Neuronal stem cell (in vitro differentiated cells): ENCODE measurements at regions not wholly inside any gene's neighbourhood (a gene's known extent, or its start where the extent isn't known, plus 50 kb on each side); places are given as distances from the start of the nearest gene placed in this dataset.

Experiments
- DNase-seq: peaks from one replicate; pipeline ENCODE4 v3.0.0-alpha.2; 2013; ENCODE audit warnings: low spot score
- H2AFZ ChIP-seq: one replicate; pipeline ENCODE4 v1.6.1; 2013; ENCODE audit warnings: mild to moderate bottlenecking, low read length, inconsistent platforms
- H2AK5ac ChIP-seq: 2 replicates; pipeline ENCODE4 v1.6.1; 2013; ENCODE audit warnings: low read depth, mild to moderate bottlenecking, inconsistent platforms, low read length, moderate library complexity, mixed read lengths
- H2BK120ac ChIP-seq: 2 replicates; pipeline ENCODE4 v1.6.1; 2013; ENCODE audit warnings: low read depth, mild to moderate bottlenecking, inconsistent platforms, low read length, moderate library complexity, mixed read lengths
- H2BK12ac ChIP-seq: one replicate; pipeline ENCODE4 v1.6.1; 2013; ENCODE audit warnings: low read length, inconsistent platforms
- H2BK15ac ChIP-seq: 2 replicates; pipeline ENCODE4 v1.6.1; 2013; ENCODE audit warnings: mild to moderate bottlenecking, low read length, inconsistent platforms, mixed read lengths
- H2BK5ac ChIP-seq: one replicate; pipeline ENCODE4 v1.6.1; 2013; ENCODE audit warnings: inconsistent platforms, mild to moderate bottlenecking, low read length, moderate library complexity
- H3K14ac ChIP-seq: one replicate; pipeline ENCODE4 v1.6.1; 2013; ENCODE audit warnings: low read length, inconsistent platforms
- H3K18ac ChIP-seq: 2 replicates; pipeline ENCODE4 v1.6.1; 2013; ENCODE audit warnings: low read length, inconsistent platforms
- H3K23ac ChIP-seq: 2 replicates; pipeline ENCODE4 v1.6.1; 2013; ENCODE audit warnings: low read depth, mild to moderate bottlenecking, mixed read lengths, low read length, inconsistent platforms; ENCODE audit not compliant: poor library complexity
- H3K27ac ChIP-seq: replicated peaks from 3 replicates; pipeline ENCODE4 v1.5.1; 2013; ENCODE audit warnings: low read length, inconsistent platforms
- H3K27me3 ChIP-seq, 3 experiments: 2 replicates each; pipeline ENCODE4 v1.6.1; 2013; ENCODE audit warnings: low read length in 3 of 3, mild to moderate bottlenecking in 2 of 3, inconsistent platforms in 1 of 3, low read depth in 1 of 3, mixed read lengths in 1 of 3, moderate library complexity in 1 of 3; ENCODE audit not compliant: control insufficient read depth in 3 of 3, insufficient read depth in 3 of 3
- H3K36me3 ChIP-seq, 2 donors: replicated peaks in 1 of 2; 2 replicates each; pipeline ENCODE4 v1.6.1; 2013; ENCODE audit warnings: low read length in 2 of 2; ENCODE audit not compliant: control insufficient read depth in 2 of 2, insufficient read depth in 2 of 2
- H3K4ac ChIP-seq: 2 replicates; pipeline ENCODE4 v1.6.1; 2013; ENCODE audit warnings: inconsistent platforms, mild to moderate bottlenecking, low read length, moderate library complexity
- H3K4me1 ChIP-seq, 2 donors: 1 replicate in 1 of 2; 2 replicates in 1 of 2; pipeline ENCODE4 v1.6.1; 2013; ENCODE audit warnings: low read length in 2 of 2, low read depth in 1 of 2; ENCODE audit not compliant: control insufficient read depth in 2 of 2, insufficient read depth in 1 of 2
- H3K4me2 ChIP-seq: one replicate; pipeline ENCODE4 v1.6.1; 2013; ENCODE audit warnings: mild to moderate bottlenecking, low read length, inconsistent platforms; ENCODE audit not compliant: insufficient read depth, poor library complexity, severe bottlenecking
- H3K4me3 ChIP-seq, 2 donors: 2 replicates each; pipeline ENCODE4 v1.5.1; 2013; ENCODE audit warnings: low read length in 2 of 2, mild to moderate bottlenecking in 2 of 2, inconsistent platforms in 1 of 2, moderate library complexity in 1 of 2
- H3K79me1 ChIP-seq: one replicate; pipeline ENCODE4 v1.6.1; 2013; ENCODE audit warnings: low read depth, mild to moderate bottlenecking, inconsistent platforms, low read length, moderate library complexity
- H3K9ac ChIP-seq: one replicate; pipeline ENCODE4 v1.6.1; 2013; ENCODE audit warnings: mild to moderate bottlenecking, low read depth, low read length, inconsistent platforms; ENCODE audit not compliant: poor library complexity
- H3K9me3 ChIP-seq, 2 donors: replicated peaks in 1 of 2; 2 replicates each; pipeline versions ENCODE3 to v1.6.1; 2013; ENCODE audit warnings: low read length in 2 of 2, mild to moderate bottlenecking in 2 of 2, inconsistent platforms in 1 of 2, low read depth in 1 of 2, mixed read lengths in 1 of 2, moderate library complexity in 1 of 2; ENCODE audit not compliant: control insufficient read depth in 2 of 2, insufficient read depth in 1 of 2
- H4K8ac ChIP-seq: one replicate; pipeline ENCODE4 v1.6.1; 2013; ENCODE audit warnings: low read depth, mild to moderate bottlenecking, inconsistent platforms, low read length, moderate library complexity
- H4K91ac ChIP-seq: one replicate; pipeline ENCODE4 v1.6.1; 2013; ENCODE audit warnings: low read length, low read depth, mild to moderate bottlenecking, inconsistent platforms; ENCODE audit not compliant: poor library complexity
- WGBS, 2 donors: extraction: QIAGEN DNeasy Blood & Tissue Kit; methylation state at CpG; one replicate each; pipeline ENCODE4 v1.1.7; 2013; ENCODE audit warnings: missing lambda C conversion rate in 2 of 2, mixed read lengths in 1 of 2; ENCODE audit not compliant: insufficient read length in 2 of 2, insufficient replicate concordance in 1 of 2; ENCODE audit errors: extremely low coverage in 2 of 2; 5-methylcytosine and 5-hydroxymethylcytosine counted together

- Histone ChIP-seq H3K9ac (no peak overlapping the region), H2AFZ (no peak overlapping the region), H4K8ac (no peak overlapping the region), H4K91ac (no peak overlapping the region), H2BK12ac (no peak overlapping the region), H2BK5ac (no peak overlapping the region), H3K27ac (no peak overlapping the region), H2BK15ac (no peak overlapping the region), H3K79me1 (no peaks in the 10 kb centered on the region), H3K9me3 (peaks cover 2 to 5% of the 10 kb centered on the region in 2 donors), H3K18ac (no peak overlapping the region), H2AK5ac (no peak overlapping the region), H3K4me1 (no peaks in the 10 kb centered on the region), H3K4ac (no peak overlapping the region), H2BK120ac (no peak overlapping the region), H3K4me2 (no peak overlapping the region), H3K27me3 (no peaks in the 10 kb centered on the region), H3K23ac (no peak overlapping the region), H3K14ac (no peak overlapping the region), H3K4me3 (no peak overlapping the region), H3K36me3 (no peaks in the 10 kb centered on the region)
- WGBS, 2 donors = no CpG with 5 or more reads among the region's 3 CpGs
- no peak for DNase-seq
Observed at GRCh38 chr3:168958466-168958865, 705.0 kb downstream of the MECOM start.

- H2BK5ac ChIP-seq = no peak overlapping the region
- H4K91ac ChIP-seq = no peak overlapping the region
- H3K4me3 ChIP-seq = no peak overlapping the region
- no peak overlapping the region for H4K8ac ChIP-seq
- no peak overlapping the region for H2BK12ac ChIP-seq
- peaks cover 2 to 5% of the 10 kb centered on the region in 2 donors for H3K9me3 ChIP-seq
- H2BK120ac ChIP-seq = no peak overlapping the region
- H3K18ac ChIP-seq = no peak overlapping the region
- no peaks in the 10 kb centered on the region for H3K27me3 ChIP-seq
- H3K23ac ChIP-seq = no peak overlapping the region
- H3K4me1 ChIP-seq = peaks cover 2 to 4% of the 10 kb centered on the region in 2 donors
- H3K79me1 ChIP-seq = no peaks in the 10 kb centered on the region
- no peak overlapping the region for H3K9ac ChIP-seq
- H3K4ac ChIP-seq = no peak overlapping the region
- no peak overlapping the region for H3K14ac ChIP-seq
- no CpG with 5 or more reads among the region's 8 CpGs for WGBS, 2 donors
- DNase-seq = no peak
- H3K36me3 ChIP-seq = no peaks in the 10 kb centered on the region
- no peak overlapping the region for H3K27ac ChIP-seq
- no peak overlapping the region for H2BK15ac ChIP-seq
- H2AK5ac ChIP-seq = no peak overlapping the region
- no peak overlapping the region for H2AFZ ChIP-seq
- H3K4me2 ChIP-seq = no peak overlapping the region
Observed at GRCh38 chr3:168956076-168956475, 707.4 kb downstream of the MECOM start.

DNA sequence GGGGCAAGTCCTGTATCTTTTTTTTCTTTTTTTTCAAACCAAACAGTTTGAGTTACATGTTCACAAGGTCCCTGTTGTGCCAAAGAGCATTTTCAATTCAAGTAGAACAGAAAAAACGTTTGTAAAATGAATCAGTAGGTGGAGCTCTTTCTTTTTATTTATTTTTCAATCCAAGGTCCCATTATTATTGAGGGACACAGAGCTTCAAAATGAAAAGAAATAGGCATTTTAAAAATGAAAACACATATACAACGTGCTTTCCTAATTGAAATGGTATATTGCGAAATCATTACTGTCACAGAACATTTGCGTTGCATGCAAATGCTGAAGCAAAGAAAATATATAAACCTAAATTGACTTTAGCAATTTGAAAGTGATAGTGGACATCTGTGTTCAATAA, 711.0 kb downstream of the MECOM start:
- Histone ChIP-seq H3K27me3 (no peaks in the 10 kb centered on the region), H3K14ac (no peak overlapping the region), H2BK120ac (no peak overlapping the region), H4K8ac (no peak overlapping the region), H3K23ac (no peak overlapping the region), H2AK5ac (no peak overlapping the region), H2BK15ac (no peak overlapping the region), H3K4me1 (peaks cover 2 to 4% of the 10 kb centered on the region in 2 donors), H3K36me3 (no peaks in the 10 kb centered on the region), H2BK5ac (no peak overlapping the region), H2BK12ac (no peak overlapping the region), H4K91ac (no peak overlapping the region), H3K4ac (no peak overlapping the region), H3K4me3 (no peak overlapping the region), H3K27ac (no peak overlapping the region), H3K18ac (no peak overlapping the region), H3K9ac (no peak overlapping the region), H3K79me1 (no peaks in the 10 kb centered on the region), H2AFZ (no peak overlapping the region), H3K9me3 (peaks cover 2 to 5% of the 10 kb centered on the region in 2 donors), H3K4me2 (no peak overlapping the region)
- DNase-seq = no peak
- WGBS, 2 donors = no CpG with 5 or more reads among the region's 4 CpGs

- no CpG with 5 or more reads among the region's 3 CpGs for WGBS, 2 donors
- H3K14ac ChIP-seq = no peak overlapping the region
- H4K8ac ChIP-seq = no peak overlapping the region
- H3K79me1 ChIP-seq = no peaks in the 10 kb centered on the region
- no peak overlapping the region for H3K23ac ChIP-seq
- no peaks in the 10 kb centered on the region for H3K36me3 ChIP-seq
- H2AK5ac ChIP-seq = no peak overlapping the region
- H3K27ac ChIP-seq = peak overlapping the region; percentile 20
- H3K27me3 ChIP-seq = no peaks in the 10 kb centered on the region
- no peak overlapping the region for H3K4me2 ChIP-seq
- peaks cover 2 to 4% of the 10 kb centered on the region in 2 donors for H3K4me1 ChIP-seq
- no peak overlapping the region for H2BK120ac ChIP-seq
- no peak for DNase-seq
- no peak overlapping the region for H2AFZ ChIP-seq
- no peak overlapping the region for H3K18ac ChIP-seq
- H2BK12ac ChIP-seq = no peak overlapping the region
- H3K9ac ChIP-seq = no peak overlapping the region
- H2BK5ac ChIP-seq = no peak overlapping the region
- H3K4ac ChIP-seq = no peak overlapping the region
- no peak overlapping the region for H3K4me3 ChIP-seq
- peaks cover 2 to 5% of the 10 kb centered on the region in 2 donors for H3K9me3 ChIP-seq
- H4K91ac ChIP-seq = no peak overlapping the region
- H2BK15ac ChIP-seq = no peak overlapping the region
Observed at GRCh38 chr3:168951884-168952283, 711.6 kb downstream of the MECOM start.
